Vagina (tissue), 2 donors: ENCODE measurements at regions not wholly inside any gene's neighbourhood (a gene's known extent, or its start where the extent isn't known, plus 50 kb on each side); places are given as distances from the start of the nearest gene placed in this dataset.
"Not testable (repeated sequence)": the region's sequence is repeated elsewhere in the genome, so short reads cannot be mapped to it uniquely, and the experiment has no call there.

Source experiments
- DNase-seq, 2 donors: peaks; one replicate each; pipeline ENCODE4 v3.0.0-alpha.2; 2017; ENCODE audit errors: extremely low spot score in 2 of 2
- H3K27ac ChIP-seq: fragments of 200-600 bp; sonication (generic); one replicate; pipeline ENCODE4 v1.5.1; 2019
- H3K27me3 ChIP-seq: fragments of 200-600 bp; sonication (generic); one replicate; pipeline ENCODE4 v1.5.1; 2019
- H3K36me3 ChIP-seq, 2 donors: fragments of 200-600 bp; sonication (generic); one replicate each; pipeline ENCODE4 v1.5.1; 2017 to 2019
- H3K4me1 ChIP-seq: fragments of 200-600 bp; sonication (generic); one replicate; pipeline ENCODE4 v1.5.1; 2019
- H3K4me3 ChIP-seq, 2 donors: fragments of 200-600 bp; sonication (generic); 1 replicate in 1 of 2; 2 replicates in 1 of 2; pipeline ENCODE4 v1.5.1; 2016 to 2019
- H3K9me3 ChIP-seq: fragments of 200-600 bp; sonication (generic); one replicate; pipeline ENCODE4 v1.5.1; 2019
- POLR2A ChIP-seq, 2 donors: fragments of 450-650 bp; IDR thresholded peaks; one replicate each; pipeline ENCODE4 v1.6.1; 2017; ENCODE audit warnings: antibody characterized with exemption in 2 of 2, mild to moderate bottlenecking in 2 of 2, moderate library complexity in 2 of 2
- POLR2AphosphoS5 ChIP-seq, 2 donors: sonication (generic); formaldehyde crosslinking; IDR thresholded peaks; one replicate each; pipeline ENCODE4 v1.9.0; 2017; ENCODE audit warnings: antibody characterized with exemption in 2 of 2, mild to moderate bottlenecking in 2 of 2, low read depth in 1 of 2; ENCODE audit not compliant: insufficient read depth in 1 of 2
- intact Hi-C: fragments of 100-400 bp; cut with DNase I; formaldehyde crosslinking; loops from one replicate; pipeline ENCODE4 v1.15.1; 2023
- TF ChIP-seq, protein P1 (sequence below), 3 experiments: fragments of 450-650 bp in 2 of 3; fragments of 200-600 bp in 1 of 3; sonication (generic) in 1 of 3; IDR thresholded peaks; one replicate each; pipeline ENCODE4 v1.5.1; 2017 to 2019; ENCODE audit warnings: antibody characterized with exemption in 3 of 3, mild to moderate bottlenecking in 2 of 3, moderate library complexity in 2 of 3

DNA sequence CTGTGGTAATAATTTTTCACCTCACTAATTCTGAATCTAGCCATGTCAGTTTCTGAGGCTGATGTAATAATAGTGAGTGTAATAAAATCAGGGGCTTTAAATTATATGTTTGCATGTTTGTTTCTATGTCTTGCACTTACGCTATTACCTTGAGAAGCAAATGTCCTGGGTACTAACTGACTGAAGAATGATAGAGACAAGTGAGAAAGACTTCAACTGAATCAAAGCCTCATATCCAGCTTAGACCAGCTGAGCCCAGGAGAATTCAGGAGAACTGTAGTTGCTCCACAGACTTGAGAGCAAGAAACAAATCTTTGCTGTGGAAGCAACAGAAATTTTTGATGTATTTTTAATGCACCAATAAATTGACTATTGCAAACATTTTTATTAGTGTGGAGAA lies 162.8 kb downstream of the MANEA start:
- H3K27me3 ChIP-seq, result no peaks in the 10 kb centered on the region
- H3K4me1 ChIP-seq, result no peaks in the 10 kb centered on the region
- no peak overlapping the region for H3K4me3 ChIP-seq
- DNase-seq, result no peak
- intact Hi-C loops, result no loop called here
- TF ChIP-seq, protein P1, sequence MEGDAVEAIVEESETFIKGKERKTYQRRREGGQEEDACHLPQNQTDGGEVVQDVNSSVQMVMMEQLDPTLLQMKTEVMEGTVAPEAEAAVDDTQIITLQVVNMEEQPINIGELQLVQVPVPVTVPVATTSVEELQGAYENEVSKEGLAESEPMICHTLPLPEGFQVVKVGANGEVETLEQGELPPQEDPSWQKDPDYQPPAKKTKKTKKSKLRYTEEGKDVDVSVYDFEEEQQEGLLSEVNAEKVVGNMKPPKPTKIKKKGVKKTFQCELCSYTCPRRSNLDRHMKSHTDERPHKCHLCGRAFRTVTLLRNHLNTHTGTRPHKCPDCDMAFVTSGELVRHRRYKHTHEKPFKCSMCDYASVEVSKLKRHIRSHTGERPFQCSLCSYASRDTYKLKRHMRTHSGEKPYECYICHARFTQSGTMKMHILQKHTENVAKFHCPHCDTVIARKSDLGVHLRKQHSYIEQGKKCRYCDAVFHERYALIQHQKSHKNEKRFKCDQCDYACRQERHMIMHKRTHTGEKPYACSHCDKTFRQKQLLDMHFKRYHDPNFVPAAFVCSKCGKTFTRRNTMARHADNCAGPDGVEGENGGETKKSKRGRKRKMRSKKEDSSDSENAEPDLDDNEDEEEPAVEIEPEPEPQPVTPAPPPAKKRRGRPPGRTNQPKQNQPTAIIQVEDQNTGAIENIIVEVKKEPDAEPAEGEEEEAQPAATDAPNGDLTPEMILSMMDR (IDR thresholded peaks at IDR 0.05), result no peak
- TF ChIP-seq POLR2A (IDR thresholded peaks at IDR 0.05) (no peak), POLR2AphosphoS5 (IDR thresholded peaks at IDR 0.05; ENCODE audit: insufficient read depth in 1 of 2, low read depth in 1 of 2) (no peak)
- H3K36me3 ChIP-seq, result no peaks in the 10 kb centered on the region
- no peaks in the 10 kb centered on the region for H3K9me3 ChIP-seq
- no peak overlapping the region for H3K27ac ChIP-seq

- TF ChIP-seq POLR2A (IDR thresholded peaks at IDR 0.05) (no peak), POLR2AphosphoS5 (IDR thresholded peaks at IDR 0.05; ENCODE audit: insufficient read depth in 1 of 2, low read depth in 1 of 2) (no peak)
- TF ChIP-seq, protein P1 (IDR thresholded peaks at IDR 0.05), result no peak
- H3K27ac ChIP-seq, result no peak overlapping the region
- H3K27me3 ChIP-seq, result no peaks in the 10 kb centered on the region
- DNase-seq, result no peak
- H3K36me3 ChIP-seq, result no peaks in the 10 kb centered on the region
- no peaks in the 10 kb centered on the region for H3K4me1 ChIP-seq
- intact Hi-C loops, result no loop called here
- no peaks in the 10 kb centered on the region for H3K9me3 ChIP-seq
- no peak overlapping the region for H3K4me3 ChIP-seq
Measured at GRCh38 chr6:95741045-95741444, 163.7 kb downstream of the MANEA start.

- Histone ChIP-seq H3K9me3 (no peaks in the 10 kb centered on the region), H3K27me3 (no peaks in the 10 kb centered on the region), H3K4me3 (no peak overlapping the region), H3K4me1 (no peaks in the 10 kb centered on the region), H3K36me3 (no peaks in the 10 kb centered on the region), H3K27ac (no peak overlapping the region)
- intact Hi-C loops, result no loop called here
- TF ChIP-seq, protein P1 (IDR thresholded peaks at IDR 0.05), result no peak
- TF ChIP-seq POLR2AphosphoS5 (IDR thresholded peaks at IDR 0.05; ENCODE audit: insufficient read depth in 1 of 2, low read depth in 1 of 2), result no peak
- no peak for DNase-seq
Measured at GRCh38 chr6:95742767-95743289, 165.5 kb downstream of the MANEA start.

DNA sequence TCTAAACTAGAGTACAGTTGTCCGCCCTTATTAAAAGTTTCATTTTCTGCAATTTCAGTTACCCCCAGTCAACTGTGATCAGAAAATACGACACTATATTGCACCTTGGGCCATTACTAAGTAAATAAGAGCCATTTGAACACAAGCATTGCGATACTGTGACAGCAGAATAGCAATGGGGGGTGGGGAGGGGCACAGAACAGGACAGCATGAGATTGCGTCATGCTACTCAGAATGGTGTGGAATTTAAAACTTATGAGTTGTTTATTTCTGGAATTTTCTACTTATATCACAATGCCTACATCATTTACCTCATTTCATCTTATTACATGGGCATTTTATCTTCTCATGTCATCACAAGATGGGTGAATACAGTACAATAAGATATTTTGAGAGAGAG lies 166.3 kb downstream of the MANEA start:
- H3K4me3 ChIP-seq, result no peak overlapping the region
- H3K27ac ChIP-seq, result no peak overlapping the region
- no peaks in the 10 kb centered on the region for H3K9me3 ChIP-seq
- no peaks in the 10 kb centered on the region for H3K27me3 ChIP-seq
- DNase-seq, result no peak
- TF ChIP-seq POLR2AphosphoS5 (IDR thresholded peaks at IDR 0.05; ENCODE audit: insufficient read depth in 1 of 2, low read depth in 1 of 2), result no peak
- no peak for TF ChIP-seq POLR2A (IDR thresholded peaks at IDR 0.05)
- TF ChIP-seq, protein P1 (IDR thresholded peaks at IDR 0.05), result no peak
- H3K4me1 ChIP-seq, result no peaks in the 10 kb centered on the region
- H3K36me3 ChIP-seq, result no peaks in the 10 kb centered on the region
- intact Hi-C loops, result no loop called here

DNA sequence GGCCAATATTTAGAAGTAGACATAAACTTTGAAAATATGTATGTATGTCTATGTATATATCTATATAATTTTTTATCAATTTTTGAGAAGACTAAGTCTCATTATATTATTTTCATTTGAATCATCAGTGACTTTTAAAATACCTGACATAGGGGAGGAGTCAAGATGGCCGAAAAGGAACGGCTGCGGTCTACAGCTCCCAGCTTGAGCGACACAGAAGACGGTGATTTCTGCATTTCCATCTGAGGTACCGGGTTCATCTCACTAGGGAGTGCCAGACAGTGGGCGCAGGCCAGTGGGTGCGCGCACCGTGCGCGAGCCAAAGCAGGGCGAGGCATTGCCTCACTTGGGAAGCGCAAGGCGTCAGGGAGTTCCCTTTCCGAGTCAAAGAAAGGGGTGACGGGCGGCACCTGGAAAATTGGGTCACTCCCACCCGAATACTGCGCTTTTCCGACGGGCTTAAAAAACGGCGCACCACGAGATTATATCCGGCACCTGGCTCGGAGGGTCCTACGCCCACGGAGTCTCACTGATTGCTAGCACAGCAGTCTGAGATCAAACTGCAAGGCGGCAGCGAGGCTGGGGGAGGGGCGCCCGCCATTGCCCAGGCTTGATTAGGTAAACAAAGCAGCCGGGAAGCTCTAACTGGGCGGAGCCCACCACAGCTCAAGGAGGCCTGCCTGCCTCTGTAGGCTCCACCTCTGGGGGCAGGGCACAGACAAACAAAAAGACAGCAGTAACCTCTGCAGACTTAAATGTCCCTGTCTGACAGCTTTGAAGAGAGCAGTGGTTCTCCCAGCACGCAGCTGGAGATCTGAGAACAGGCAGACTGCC lies 181.1 kb downstream of the MANEA start:
- H3K27ac ChIP-seq, H3K36me3 ChIP-seq, H3K4me1 ChIP-seq, H3K4me3 ChIP-seq, intact Hi-C loops, H3K9me3 ChIP-seq, DNase-seq, H3K27me3 ChIP-seq: not testable (repeated sequence)
